SK-N-SH treated with all-trans-retinoic acid at 6 μM for 48 hours (cell line): ENCODE measurements at regions not wholly inside any gene's neighbourhood (a gene's known extent, or its start where the extent isn't known, plus 50 kb on each side); places are given as distances from the start of the nearest gene placed in this dataset.

Experiments
- ATAC-seq: fragments of 200-7000 bp; cut with Tn5 transposase; 3 replicates; pipeline ENCODE4 v1.9.1; 2020; ENCODE audit warnings: mild to moderate bottlenecking, moderate library complexity
- ARNTL ChIP-seq: fragments of 450-650 bp; formaldehyde crosslinking; IDR thresholded peaks from 2 replicates; pipeline ENCODE4 v1.5.0; 2020; ENCODE audit warnings: low read depth, mild to moderate bottlenecking, moderate library complexity, borderline replicate concordance
- BACH2 ChIP-seq: fragments of 250-450 bp; sonication (Bioruptor Pico); IDR thresholded peaks from 2 replicates; pipeline ENCODE4 v1.9.0; 2021; ENCODE audit warnings: mild to moderate bottlenecking, borderline replicate concordance
- CSDC2 ChIP-seq: fragments of 250-450 bp; sonication (Bioruptor Pico); IDR thresholded peaks from 2 replicates; pipeline ENCODE4 v1.5.0; 2020; ENCODE audit warnings: mild to moderate bottlenecking, moderate library complexity
- ESRRG ChIP-seq: fragments of 250-450 bp; sonication (Bioruptor Pico); IDR thresholded peaks from 2 replicates; pipeline ENCODE4 v1.6.1; 2021; ENCODE audit warnings: mild to moderate bottlenecking
- GLIS3 ChIP-seq: fragments of 250-450 bp; sonication (Bioruptor Pico); IDR thresholded peaks from 2 replicates; pipeline ENCODE4 v1.5.0; 2020; ENCODE audit warnings: mild to moderate bottlenecking, moderate library complexity
- ISL1 ChIP-seq: fragments of 250-450 bp; sonication (Bioruptor Pico); IDR thresholded peaks from 2 replicates; pipeline ENCODE4 v2.1.2; 2022; ENCODE audit warnings: mild to moderate bottlenecking, moderate library complexity
- OSR1 ChIP-seq: fragments of 250-450 bp; sonication (Bioruptor Pico); IDR thresholded peaks from 2 replicates; pipeline ENCODE4 v1.8.0; 2022; ENCODE audit warnings: moderate library complexity, mild to moderate bottlenecking, inconsistent platforms
- PPARA ChIP-seq: fragments of 250-450 bp; sonication (Bioruptor Pico); IDR thresholded peaks from 2 replicates; pipeline ENCODE4 v1.5.0; 2020; ENCODE audit warnings: mild to moderate bottlenecking, borderline replicate concordance
- RARB ChIP-seq: fragments of 250-450 bp; sonication (Bioruptor Pico); IDR thresholded peaks from 2 replicates; pipeline ENCODE4 v1.8.0; 2021; ENCODE audit warnings: mild to moderate bottlenecking, moderate library complexity
- SNAI2 ChIP-seq: fragments of 250-450 bp; sonication (Bioruptor Pico); IDR thresholded peaks from 2 replicates; pipeline ENCODE4 v1.5.0; 2020; ENCODE audit warnings: mild to moderate bottlenecking, moderate library complexity
- TCF4 ChIP-seq: fragments of 250-450 bp; sonication (Bioruptor Pico); IDR thresholded peaks from 2 replicates; pipeline ENCODE4 v1.8.0; 2021; ENCODE audit warnings: mild to moderate bottlenecking, moderate library complexity, borderline replicate concordance
- TOX ChIP-seq: fragments of 250-450 bp; sonication (Bioruptor Pico); IDR thresholded peaks from 2 replicates; pipeline ENCODE4 v1.8.0; 2021; ENCODE audit warnings: mild to moderate bottlenecking, moderate library complexity, borderline replicate concordance
- ZC3H10 ChIP-seq: fragments of 250-450 bp; sonication (Bioruptor Pico); IDR thresholded peaks from 2 replicates; pipeline ENCODE4 v1.5.1; 2021; ENCODE audit warnings: mild to moderate bottlenecking, moderate library complexity
- ZFP3 ChIP-seq: fragments of 250-450 bp; sonication (Bioruptor Pico); IDR thresholded peaks from 2 replicates; pipeline ENCODE4 v1.5.0; 2020; ENCODE audit warnings: mild to moderate bottlenecking, moderate library complexity
- ZFP30 ChIP-seq: fragments of 450-650 bp; formaldehyde crosslinking; IDR thresholded peaks from 2 replicates; pipeline ENCODE4 v1.5.0; 2022; ENCODE audit warnings: mild to moderate bottlenecking, moderate library complexity
- ZNF8 ChIP-seq: fragments of 450-650 bp; formaldehyde crosslinking; IDR thresholded peaks from 2 replicates; pipeline ENCODE4 v1.5.0; 2020; ENCODE audit warnings: mild to moderate bottlenecking, moderate library complexity
- TF ChIP-seq, protein P1 (sequence below): fragments of 250-450 bp; sonication (Bioruptor Pico); IDR thresholded peaks from 2 replicates; pipeline ENCODE4 v1.8.0; 2021; ENCODE audit warnings: low read depth, mild to moderate bottlenecking, moderate library complexity, borderline replicate concordance
- TF ChIP-seq, protein P2 (sequence below): fragments of 250-450 bp; sonication (Bioruptor Pico); IDR thresholded peaks from 2 replicates; pipeline ENCODE4 v1.8.0; 2020; ENCODE audit warnings: mild to moderate bottlenecking, moderate library complexity, borderline replicate concordance
- TF ChIP-seq, protein P3 (sequence below): fragments of 250-450 bp; sonication (Bioruptor Pico); IDR thresholded peaks from 2 replicates; pipeline ENCODE4 v1.5.1; 2020; ENCODE audit warnings: low read depth, mild to moderate bottlenecking, moderate library complexity
- TF ChIP-seq, protein P4 (sequence below): fragments of 250-450 bp; sonication (Bioruptor Pico); IDR thresholded peaks from 2 replicates; pipeline ENCODE4 v1.5.1; 2021; ENCODE audit warnings: mild to moderate bottlenecking, moderate library complexity
- TF ChIP-seq, protein P5 (sequence below): fragments of 250-450 bp; sonication (Bioruptor Pico); IDR thresholded peaks from 2 replicates; pipeline ENCODE4 v1.5.0; 2020; ENCODE audit warnings: mild to moderate bottlenecking, moderate library complexity

DNA sequence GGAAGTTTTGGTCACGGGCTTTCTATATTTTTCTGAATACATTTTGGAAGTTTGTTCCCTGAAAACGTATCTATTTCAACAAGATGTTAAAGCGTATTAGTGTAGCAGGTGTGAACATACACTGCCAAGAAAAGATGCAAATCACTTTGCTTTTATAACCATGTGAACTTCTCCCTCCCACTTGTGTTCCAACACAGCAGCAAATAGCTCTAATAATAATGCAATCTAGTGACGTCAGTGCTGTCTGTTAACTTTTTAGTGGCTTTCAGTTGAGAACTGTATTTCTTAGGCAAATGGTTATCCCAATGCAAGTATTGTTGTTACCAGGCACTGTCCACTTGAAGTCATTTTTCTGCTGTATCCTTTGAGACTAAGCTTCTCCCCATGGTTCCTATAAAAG lies 188.4 kb upstream of the IGFBP3 start (continued):
- TF ChIP-seq, protein P1, sequence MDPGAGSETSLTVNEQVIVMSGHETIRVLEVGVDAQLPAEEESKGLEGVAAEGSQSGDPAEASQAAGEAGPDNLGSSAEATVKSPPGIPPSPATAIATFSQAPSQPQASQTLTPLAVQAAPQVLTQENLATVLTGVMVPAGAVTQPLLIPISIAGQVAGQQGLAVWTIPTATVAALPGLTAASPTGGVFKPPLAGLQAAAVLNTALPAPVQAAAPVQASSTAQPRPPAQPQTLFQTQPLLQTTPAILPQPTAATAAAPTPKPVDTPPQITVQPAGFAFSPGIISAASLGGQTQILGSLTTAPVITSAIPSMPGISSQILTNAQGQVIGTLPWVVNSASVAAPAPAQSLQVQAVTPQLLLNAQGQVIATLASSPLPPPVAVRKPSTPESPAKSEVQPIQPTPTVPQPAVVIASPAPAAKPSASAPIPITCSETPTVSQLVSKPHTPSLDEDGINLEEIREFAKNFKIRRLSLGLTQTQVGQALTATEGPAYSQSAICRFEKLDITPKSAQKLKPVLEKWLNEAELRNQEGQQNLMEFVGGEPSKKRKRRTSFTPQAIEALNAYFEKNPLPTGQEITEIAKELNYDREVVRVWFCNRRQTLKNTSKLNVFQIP (CRISPR knock-in tag), result no peak
- TF ChIP-seq PPARA, result no peak

DNA sequence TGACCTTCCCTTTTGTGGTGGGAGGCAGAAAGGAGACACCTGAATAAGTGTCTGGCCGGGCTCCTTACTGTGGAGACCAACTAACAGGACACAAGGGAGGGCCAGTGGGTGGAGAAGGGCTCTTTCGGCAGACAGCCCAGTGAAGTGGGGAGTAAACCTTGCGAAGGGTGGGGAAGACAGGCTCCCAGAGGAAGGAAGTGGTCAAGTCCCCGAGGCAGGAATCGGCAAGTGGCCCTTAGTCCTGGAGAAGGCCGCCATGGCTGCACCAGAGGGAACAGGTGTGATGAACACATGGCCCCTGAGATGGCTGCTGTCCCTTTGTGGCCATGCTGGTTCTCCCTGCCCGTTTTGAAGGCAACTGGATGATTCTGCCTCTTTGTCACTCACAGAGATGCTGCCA lies 187.2 kb upstream of the IGFBP3 start:
- TF ChIP-seq TCF4 (CRISPR knock-in tag), result no peak
- ATAC-seq, result no peak; the same call in 2 of the 3 replicates

DNA sequence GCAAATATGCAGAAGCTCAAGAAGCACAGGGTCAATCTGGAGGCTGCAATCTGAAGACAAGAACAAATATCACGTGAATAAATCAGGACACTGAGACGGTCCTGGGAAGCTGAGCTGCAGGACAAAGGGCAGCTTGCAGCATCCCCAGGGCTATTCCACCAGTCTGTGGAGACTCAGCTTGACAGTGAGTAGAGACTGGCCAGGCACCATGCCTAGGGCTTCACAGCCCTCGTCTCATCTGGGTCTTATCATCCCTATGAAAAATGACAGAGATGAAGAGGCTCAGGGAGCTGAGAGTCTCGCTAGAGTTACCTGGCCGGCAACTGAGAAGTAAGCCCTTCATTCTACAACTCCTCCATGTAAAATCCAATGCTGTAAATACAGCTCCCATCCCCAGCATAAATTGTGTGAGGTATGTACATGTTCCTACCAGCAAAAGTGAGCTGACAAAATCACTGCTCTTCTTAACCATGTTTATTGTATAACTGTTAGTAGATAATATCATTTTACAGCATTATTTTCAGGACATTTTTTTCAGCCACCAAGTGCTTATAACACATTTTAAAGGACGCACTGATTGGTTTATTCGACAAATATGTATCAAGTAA lies 186.6 kb upstream of the IGFBP3 start:
- peak; percentile 90 for ATAC-seq
- no peak for TF ChIP-seq ZFP30
- no peak for TF ChIP-seq ZFP3
- no peak for TF ChIP-seq TCF4 (CRISPR knock-in tag)
- no peak for TF ChIP-seq OSR1 (CRISPR knock-in tag)
- TF ChIP-seq ZNF8 (CRISPR knock-in tag), result no peak
- TF ChIP-seq BACH2, result no peak
- TF ChIP-seq, protein P2, sequence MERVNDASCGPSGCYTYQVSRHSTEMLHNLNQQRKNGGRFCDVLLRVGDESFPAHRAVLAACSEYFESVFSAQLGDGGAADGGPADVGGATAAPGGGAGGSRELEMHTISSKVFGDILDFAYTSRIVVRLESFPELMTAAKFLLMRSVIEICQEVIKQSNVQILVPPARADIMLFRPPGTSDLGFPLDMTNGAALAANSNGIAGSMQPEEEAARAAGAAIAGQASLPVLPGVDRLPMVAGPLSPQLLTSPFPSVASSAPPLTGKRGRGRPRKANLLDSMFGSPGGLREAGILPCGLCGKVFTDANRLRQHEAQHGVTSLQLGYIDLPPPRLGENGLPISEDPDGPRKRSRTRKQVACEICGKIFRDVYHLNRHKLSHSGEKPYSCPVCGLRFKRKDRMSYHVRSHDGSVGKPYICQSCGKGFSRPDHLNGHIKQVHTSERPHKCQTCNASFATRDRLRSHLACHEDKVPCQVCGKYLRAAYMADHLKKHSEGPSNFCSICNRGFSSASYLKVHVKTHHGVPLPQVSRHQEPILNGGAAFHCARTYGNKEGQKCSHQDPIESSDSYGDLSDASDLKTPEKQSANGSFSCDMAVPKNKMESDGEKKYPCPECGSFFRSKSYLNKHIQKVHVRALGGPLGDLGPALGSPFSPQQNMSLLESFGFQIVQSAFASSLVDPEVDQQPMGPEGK (CRISPR knock-in tag), result no peak
- TF ChIP-seq ZC3H10 (CRISPR knock-in tag), result no peak
- TF ChIP-seq GLIS3 (CRISPR knock-in tag), result no peak
- TF ChIP-seq SNAI2 (CRISPR knock-in tag), result no peak
- TF ChIP-seq, protein P3, sequence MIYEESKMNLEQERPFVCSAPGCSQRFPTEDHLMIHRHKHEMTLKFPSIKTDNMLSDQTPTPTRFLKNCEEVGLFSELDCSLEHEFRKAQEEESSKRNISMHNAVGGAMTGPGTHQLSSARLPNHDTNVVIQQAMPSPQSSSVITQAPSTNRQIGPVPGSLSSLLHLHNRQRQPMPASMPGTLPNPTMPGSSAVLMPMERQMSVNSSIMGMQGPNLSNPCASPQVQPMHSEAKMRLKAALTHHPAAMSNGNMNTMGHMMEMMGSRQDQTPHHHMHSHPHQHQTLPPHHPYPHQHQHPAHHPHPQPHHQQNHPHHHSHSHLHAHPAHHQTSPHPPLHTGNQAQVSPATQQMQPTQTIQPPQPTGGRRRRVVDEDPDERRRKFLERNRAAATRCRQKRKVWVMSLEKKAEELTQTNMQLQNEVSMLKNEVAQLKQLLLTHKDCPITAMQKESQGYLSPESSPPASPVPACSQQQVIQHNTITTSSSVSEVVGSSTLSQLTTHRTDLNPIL (CRISPR knock-in tag), result no peak
- TF ChIP-seq PPARA, result no peak
- TF ChIP-seq TOX (CRISPR knock-in tag), result no peak
- TF ChIP-seq ESRRG (CRISPR knock-in tag), result no peak
- TF ChIP-seq, protein P4, sequence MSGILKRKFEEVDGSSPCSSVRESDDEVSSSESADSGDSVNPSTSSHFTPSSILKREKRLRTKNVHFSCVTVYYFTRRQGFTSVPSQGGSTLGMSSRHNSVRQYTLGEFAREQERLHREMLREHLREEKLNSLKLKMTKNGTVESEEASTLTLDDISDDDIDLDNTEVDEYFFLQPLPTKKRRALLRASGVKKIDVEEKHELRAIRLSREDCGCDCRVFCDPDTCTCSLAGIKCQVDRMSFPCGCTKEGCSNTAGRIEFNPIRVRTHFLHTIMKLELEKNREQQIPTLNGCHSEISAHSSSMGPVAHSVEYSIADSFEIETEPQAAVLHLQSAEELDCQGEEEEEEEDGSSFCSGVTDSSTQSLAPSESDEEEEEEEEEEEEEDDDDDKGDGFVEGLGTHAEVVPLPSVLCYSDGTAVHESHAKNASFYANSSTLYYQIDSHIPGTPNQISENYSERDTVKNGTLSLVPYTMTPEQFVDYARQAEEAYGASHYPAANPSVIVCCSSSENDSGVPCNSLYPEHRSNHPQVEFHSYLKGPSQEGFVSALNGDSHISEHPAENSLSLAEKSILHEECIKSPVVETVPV (CRISPR knock-in tag), result no peak
- TF ChIP-seq CSDC2 (CRISPR knock-in tag), result no peak
- TF ChIP-seq, protein P5, sequence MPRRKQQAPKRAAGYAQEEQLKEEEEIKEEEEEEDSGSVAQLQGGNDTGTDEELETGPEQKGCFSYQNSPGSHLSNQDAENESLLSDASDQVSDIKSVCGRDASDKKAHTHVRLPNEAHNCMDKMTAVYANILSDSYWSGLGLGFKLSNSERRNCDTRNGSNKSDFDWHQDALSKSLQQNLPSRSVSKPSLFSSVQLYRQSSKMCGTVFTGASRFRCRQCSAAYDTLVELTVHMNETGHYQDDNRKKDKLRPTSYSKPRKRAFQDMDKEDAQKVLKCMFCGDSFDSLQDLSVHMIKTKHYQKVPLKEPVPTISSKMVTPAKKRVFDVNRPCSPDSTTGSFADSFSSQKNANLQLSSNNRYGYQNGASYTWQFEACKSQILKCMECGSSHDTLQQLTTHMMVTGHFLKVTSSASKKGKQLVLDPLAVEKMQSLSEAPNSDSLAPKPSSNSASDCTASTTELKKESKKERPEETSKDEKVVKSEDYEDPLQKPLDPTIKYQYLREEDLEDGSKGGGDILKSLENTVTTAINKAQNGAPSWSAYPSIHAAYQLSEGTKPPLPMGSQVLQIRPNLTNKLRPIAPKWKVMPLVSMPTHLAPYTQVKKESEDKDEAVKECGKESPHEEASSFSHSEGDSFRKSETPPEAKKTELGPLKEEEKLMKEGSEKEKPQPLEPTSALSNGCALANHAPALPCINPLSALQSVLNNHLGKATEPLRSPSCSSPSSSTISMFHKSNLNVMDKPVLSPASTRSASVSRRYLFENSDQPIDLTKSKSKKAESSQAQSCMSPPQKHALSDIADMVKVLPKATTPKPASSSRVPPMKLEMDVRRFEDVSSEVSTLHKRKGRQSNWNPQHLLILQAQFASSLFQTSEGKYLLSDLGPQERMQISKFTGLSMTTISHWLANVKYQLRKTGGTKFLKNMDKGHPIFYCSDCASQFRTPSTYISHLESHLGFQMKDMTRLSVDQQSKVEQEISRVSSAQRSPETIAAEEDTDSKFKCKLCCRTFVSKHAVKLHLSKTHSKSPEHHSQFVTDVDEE, result no peak
- TF ChIP-seq ARNTL (CRISPR knock-in tag), result no peak

DNA sequence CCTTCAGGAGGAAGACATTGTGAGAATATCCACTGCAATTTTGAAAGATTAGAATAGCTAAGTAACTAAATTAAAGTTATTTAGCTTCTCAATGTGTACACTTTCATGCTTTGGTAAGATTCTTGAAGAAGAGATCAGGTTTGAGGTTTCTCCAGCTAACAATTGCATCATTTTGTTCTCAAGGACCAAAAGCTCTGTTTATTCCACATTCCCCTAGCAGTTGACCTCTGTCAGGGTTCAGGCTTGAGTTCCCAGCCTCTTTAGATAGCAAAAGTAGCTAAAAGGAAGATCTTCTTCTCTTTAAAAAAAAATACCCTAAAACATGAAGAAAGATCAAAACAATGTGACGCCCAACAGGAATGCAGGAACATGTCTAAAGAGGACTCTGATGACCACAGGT lies 179.4 kb upstream of the IGFBP3 start:
- no peak for ATAC-seq
- TF ChIP-seq TOX (CRISPR knock-in tag), result no peak
- no peak for TF ChIP-seq BACH2
- TF ChIP-seq ISL1 (CRISPR knock-in tag), result no peak
- no peak for TF ChIP-seq GLIS3 (CRISPR knock-in tag)
- TF ChIP-seq ZNF8 (CRISPR knock-in tag), result no peak
- no peak for TF ChIP-seq RARB
- TF ChIP-seq CSDC2 (CRISPR knock-in tag), result no peak
- no peak for TF ChIP-seq PPARA
- TF ChIP-seq, protein P1 (CRISPR knock-in tag), result no peak
- no peak for TF ChIP-seq TCF4 (CRISPR knock-in tag)
